T-helper 22 cell (primary cell): ENCODE measurements at regions not wholly inside any gene's neighbourhood (a gene's known extent, or its start where the extent isn't known, plus 50 kb on each side); places are given as distances from the start of the nearest gene placed in this dataset.

ENCODE experiments used
- DNase-seq: peaks from one replicate; pipeline ENCODE4 v3.0.0-alpha.2; 2020; ENCODE audit warnings: low read depth

GRCh38 chr14:31965735-31966598 lies 111.1 kb upstream of the ARHGAP5 start:
- no peak for DNase-seq

GRCh38 chr14:31966896-31967668 lies 110.0 kb upstream of the ARHGAP5 start:
- DNase-seq, result no peak

GRCh38 chr14:31967669-31967975 lies 109.5 kb upstream of the ARHGAP5 start:
- DNase-seq, result no peak

- DNase-seq, result no peak
Measured at GRCh38 chr14:31968107-31968810, 108.8 kb upstream of the ARHGAP5 start.

GRCh38 chr14:31968956-31969698 lies 108.0 kb upstream of the ARHGAP5 start:
- no peak for DNase-seq

- DNase-seq, result no peak
Measured at GRCh38 chr14:31969699-31970240, 107.3 kb upstream of the ARHGAP5 start.

- no peak for DNase-seq
Measured at GRCh38 chr14:31970744-31971143, 106.4 kb upstream of the ARHGAP5 start.

GRCh38 chr14:31971612-31972011 lies 105.5 kb upstream of the ARHGAP5 start:
- no peak for DNase-seq

- DNase-seq, result no peak
Measured at GRCh38 chr14:31977001-31977556, 100.0 kb upstream of the ARHGAP5 start.

- no peak for DNase-seq
Measured at GRCh38 chr14:31978423-31978822, 98.7 kb upstream of the ARHGAP5 start.

GRCh38 chr14:31982642-31983041 lies 94.5 kb upstream of the ARHGAP5 start:
- no peak for DNase-seq

GRCh38 chr14:31986405-31986804 lies 90.7 kb upstream of the ARHGAP5 start:
- DNase-seq, result no peak

- DNase-seq, result no peak
Measured at GRCh38 chr14:31987721-31988120, 89.4 kb upstream of the ARHGAP5 start.

GRCh38 chr14:31988244-31988643 lies 88.9 kb upstream of the ARHGAP5 start:
- DNase-seq, result no peak

GRCh38 chr14:31990183-31990857 lies 86.8 kb upstream of the ARHGAP5 start:
- no peak for DNase-seq

GRCh38 chr14:31990926-31991572 lies 86.1 kb upstream of the ARHGAP5 start:
- no peak for DNase-seq

- no peak for DNase-seq
Measured at GRCh38 chr14:31992011-31992447, 85.1 kb upstream of the ARHGAP5 start.

- no peak for DNase-seq
Measured at GRCh38 chr14:31993521-31993951, 83.6 kb upstream of the ARHGAP5 start.

- no peak for DNase-seq
Measured at GRCh38 chr14:31994391-31995033, 82.6 kb upstream of the ARHGAP5 start.

GRCh38 chr14:32003585-32003984 lies 73.5 kb upstream of the ARHGAP5 start:
- no peak for DNase-seq
